ENCODE measurements at regions not wholly inside any gene's neighbourhood (a gene's known extent, or its start where the extent isn't known, plus 50 kb on each side); places are given as distances from the start of the nearest gene placed in this dataset.

DNA sequence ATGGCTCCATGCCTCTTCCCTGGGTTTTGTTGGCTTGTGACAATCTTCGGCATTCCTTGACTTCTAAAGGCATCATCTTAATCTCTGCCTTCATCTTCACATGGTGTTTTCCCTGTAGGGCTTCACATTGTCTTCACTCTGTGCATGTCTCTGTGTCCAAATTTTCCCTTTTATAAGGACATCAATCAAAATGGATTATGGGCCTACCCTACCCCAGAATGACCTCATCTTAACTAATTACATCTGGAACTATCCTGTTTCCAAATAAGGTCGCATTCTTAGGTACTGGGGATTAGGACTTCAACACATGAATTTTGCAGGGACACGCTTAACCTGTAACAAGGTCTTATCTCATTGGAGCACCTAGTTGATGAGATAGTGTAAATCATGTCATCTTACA, 290.3 kb upstream of the KLF12 start:
- Histone ChIP-seq H3K36me3 (ENCODE audit: control insufficient read depth, insufficient read depth, low read length) (no peaks in the 10 kb centered on the region), H3K4me2 (ENCODE audit: insufficient read depth, low read length) (no peak overlapping the region), H3K79me2 (ENCODE audit: control insufficient read depth, insufficient read depth, low read length) (no peaks in the 10 kb centered on the region), H3K27ac (ENCODE audit: extremely low read depth, low read depth, low read length) (no peak overlapping the region), H3K9me1 (ENCODE audit: control insufficient read depth, insufficient read depth, low read length) (no peaks in the 10 kb centered on the region), H3K4me3 (no peak overlapping the region), H3K9ac (ENCODE audit: insufficient read depth in 1 of 2, low read depth in 2 of 2, low read length in 2 of 2) (no peak overlapping the region), H4K20me1 (replicated peaks; ENCODE audit: control insufficient read depth, insufficient read depth, low read length) (no peaks in the 10 kb centered on the region), H3K27me3 (ENCODE audit: control insufficient read depth in 2 of 2, insufficient read depth in 2 of 2, low read length in 2 of 2) (no peaks in the 10 kb centered on the region), H3K9me3 (replicated peaks; ENCODE audit: control insufficient read depth, insufficient read depth, low read depth, low read length) (no peaks in the 10 kb centered on the region), H3K4me1 (replicated peaks in 1 of 2; ENCODE audit: control insufficient read depth in 2 of 2, insufficient read depth in 2 of 2, low read length in 2 of 2) (no peaks in the 10 kb centered on the region), H2AFZ (ENCODE audit: low read depth, low read length) (no peak overlapping the region)
- ATAC-seq (no peak), DNase-seq (ENCODE audit: extremely low read depth in 1 of 4, low spot score in 3 of 4) (no peak), FAIRE-seq (no peak)
- in situ Hi-C loops (cut with MboI), result no loop called here
- CTCF ChIA-PET (ENCODE audit: low intra/inter-chr PET ratio), result no interaction called here
- POLR2A ChIA-PET, result no interaction called here
- 0% methylated on average over 3 of the region's 3 CpGs for WGBS (ENCODE audit: insufficient coverage, low coverage, missing lambda C conversion rate)
- no TSS peak for BruUV-seq (replicated peaks)
- intact Hi-C loops (cut with micrococcal nuclease), result no loop called here
- TF ChIP-seq, protein P1, sequence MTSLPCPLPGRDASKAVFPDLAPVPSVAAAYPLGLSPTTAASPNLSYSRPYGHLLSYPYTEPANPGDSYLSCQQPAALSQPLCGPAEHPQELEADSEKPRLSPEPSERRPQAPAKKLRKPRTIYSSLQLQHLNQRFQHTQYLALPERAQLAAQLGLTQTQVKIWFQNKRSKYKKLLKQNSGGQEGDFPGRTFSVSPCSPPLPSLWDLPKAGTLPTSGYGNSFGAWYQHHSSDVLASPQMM (CRISPR knock-in tag; IDR thresholded peaks at IDR 0.05), result no peak
- no peak for TF ChIP-seq ETV6 (IDR thresholded peaks at IDR 0.05; ENCODE audit: borderline replicate concordance in 1 of 2, low read depth in 2 of 2, low read length in 1 of 2)
- TF ChIP-seq ETV6 (CRISPR knock-in tag; IDR thresholded peaks at IDR 0.05; ENCODE audit: borderline replicate concordance), result no peak
- no peak for TF ChIP-seq KLF16 (IDR thresholded peaks at IDR 0.05)
- no peak for TF ChIP-seq ZNF764 (CRISPR knock-in tag; IDR thresholded peaks at IDR 0.05; ENCODE audit: low read depth)
- no peak for TF ChIP-seq CBFA2T3 (IDR thresholded peaks at IDR 0.05)
- no peak for TF ChIP-seq MAZ (CRISPR knock-in tag; conservative IDR thresholded peaks at IDR 0.05 in 1 of 2, IDR thresholded peaks at IDR 0.05 in 1 of 2)
- no peak for TF ChIP-seq ERF (CRISPR knock-in tag; IDR thresholded peaks at IDR 0.05)
- no peak for TF ChIP-seq SP1 (CRISPR knock-in tag; IDR thresholded peaks at IDR 0.05)
- TF ChIP-seq U2AF1 (optimal IDR thresholded peaks at IDR 0.05; ENCODE audit: low read depth, low read length), result no peak
- TF ChIP-seq HMGN3 (IDR thresholded peaks at IDR 0.05; ENCODE audit: borderline replicate concordance, extremely low read depth, insufficient read length, low read depth, low read length), result no peak

Measured in K562 (cell line).